HG03159 (cell line): ENCODE measurements at regions not wholly inside any gene's neighbourhood (a gene's known extent, or its start where the extent isn't known, plus 50 kb on each side); places are given as distances from the start of the nearest gene placed in this dataset.

ENCODE experiments used
- ATAC-seq: cut with Tn5 transposase; IDR thresholded peaks from one replicate; pipeline ENCODE4 v1.9.1; 2021; ENCODE audit warnings: mild to moderate bottlenecking, moderate library complexity; ENCODE audit not compliant: unreplicated experiment

GRCh38 chr2:162974771-162975170 lies 136.2 kb upstream of the KCNH7 start:
- no peak for ATAC-seq

GRCh38 chr2:162972383-162972782 lies 133.8 kb upstream of the KCNH7 start:
- peak; percentile 44 for ATAC-seq

GRCh38 chr2:162968306-162968705 lies 129.7 kb upstream of the KCNH7 start:
- no peak for ATAC-seq

- ATAC-seq, result no peak
Observed at GRCh38 chr2:162967811-162968210, 129.2 kb upstream of the KCNH7 start.

- ATAC-seq, result no peak
Observed at GRCh38 chr2:162967147-162967546, 128.6 kb upstream of the KCNH7 start.

GRCh38 chr2:162965191-162965590 lies 126.6 kb upstream of the KCNH7 start:
- no peak for ATAC-seq

- no peak for ATAC-seq
Observed at GRCh38 chr2:162964513-162964912, 125.9 kb upstream of the KCNH7 start.

GRCh38 chr2:162963156-162963555 lies 124.6 kb upstream of the KCNH7 start:
- ATAC-seq, result no peak

- no peak for ATAC-seq
Observed at GRCh38 chr2:162945785-162946184, 107.2 kb upstream of the KCNH7 start.

- no peak for ATAC-seq
Observed at GRCh38 chr2:162938387-162938786, 99.8 kb upstream of the KCNH7 start.

GRCh38 chr2:162934191-162934590 lies 95.6 kb upstream of the KCNH7 start:
- ATAC-seq, result no peak

GRCh38 chr2:162932416-162932815 lies 93.8 kb upstream of the KCNH7 start:
- no peak for ATAC-seq

GRCh38 chr2:162929571-162929970 lies 91.0 kb upstream of the KCNH7 start:
- no peak for ATAC-seq

- no peak for ATAC-seq
Observed at GRCh38 chr2:162928356-162928755, 89.8 kb upstream of the KCNH7 start.

- ATAC-seq, result no peak
Observed at GRCh38 chr2:162926907-162927306, 88.3 kb upstream of the KCNH7 start.

- ATAC-seq, result no peak
Observed at GRCh38 chr2:162926501-162926900, 87.9 kb upstream of the KCNH7 start.

- no peak for ATAC-seq
Observed at GRCh38 chr2:162925595-162925994, 87.0 kb upstream of the KCNH7 start.

- ATAC-seq, result no peak
Observed at GRCh38 chr2:162919111-162919510, 80.5 kb upstream of the KCNH7 start.

- ATAC-seq, result no peak
Observed at GRCh38 chr2:162917626-162918025, 79.1 kb upstream of the KCNH7 start.

- ATAC-seq, result no peak
Observed at GRCh38 chr2:162916286-162916801, 77.8 kb upstream of the KCNH7 start.

GRCh38 chr2:162915858-162916257 lies 77.3 kb upstream of the KCNH7 start:
- no peak for ATAC-seq

GRCh38 chr2:162914161-162914560 lies 75.6 kb upstream of the KCNH7 start:
- ATAC-seq, result no peak

- no peak for ATAC-seq
Observed at GRCh38 chr2:162912787-162913186, 74.2 kb upstream of the KCNH7 start.

GRCh38 chr2:162908567-162908966 lies 70.0 kb upstream of the KCNH7 start:
- ATAC-seq, result no peak
